ENCODE measurements at regions not wholly inside any gene's neighbourhood (a gene's known extent, or its start where the extent isn't known, plus 50 kb on each side); places are given as distances from the start of the nearest gene placed in this dataset.

DNA sequence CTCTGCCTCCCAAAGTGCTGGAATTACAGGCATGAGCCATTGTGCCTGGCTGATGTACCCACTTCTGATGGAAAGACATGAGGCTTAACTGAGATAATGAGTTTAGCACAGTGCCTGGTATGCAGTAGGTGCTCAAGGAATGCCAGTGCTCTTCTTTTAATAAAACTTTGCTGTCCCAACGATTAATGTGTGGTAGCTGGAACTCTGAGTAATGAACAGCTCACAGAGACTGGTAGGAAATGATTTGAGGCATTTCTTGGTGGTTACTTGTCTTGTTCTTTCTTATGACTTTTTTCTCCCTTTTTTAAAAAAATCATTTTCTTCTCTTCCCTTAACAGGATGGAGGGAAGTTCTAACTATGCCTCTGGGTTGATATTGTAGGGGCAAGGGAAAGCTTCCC, 235.7 kb upstream of the PWP1 start:
- DNase-seq = no peak

DNA sequence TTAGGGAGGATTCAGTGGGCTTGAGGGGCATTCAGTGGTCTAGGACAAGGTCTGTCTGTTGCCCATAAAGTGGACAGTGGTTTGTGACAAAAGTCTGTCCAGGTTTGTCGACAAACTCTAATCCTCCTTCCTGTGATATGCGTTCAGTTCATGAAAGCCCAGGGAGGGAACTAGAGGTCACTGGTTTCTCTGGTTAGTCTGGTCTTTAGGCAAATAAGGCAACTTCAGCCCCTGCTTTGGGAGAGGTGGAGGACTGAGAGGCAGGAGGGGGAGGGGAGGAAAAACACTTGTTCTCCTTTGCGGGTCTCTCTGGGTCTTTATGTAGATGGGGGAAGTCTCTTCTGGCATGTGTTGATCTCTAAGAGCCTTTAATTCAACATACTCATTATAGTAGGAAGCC, 235.1 kb upstream of the PWP1 start:
- no peak for DNase-seq

DNA sequence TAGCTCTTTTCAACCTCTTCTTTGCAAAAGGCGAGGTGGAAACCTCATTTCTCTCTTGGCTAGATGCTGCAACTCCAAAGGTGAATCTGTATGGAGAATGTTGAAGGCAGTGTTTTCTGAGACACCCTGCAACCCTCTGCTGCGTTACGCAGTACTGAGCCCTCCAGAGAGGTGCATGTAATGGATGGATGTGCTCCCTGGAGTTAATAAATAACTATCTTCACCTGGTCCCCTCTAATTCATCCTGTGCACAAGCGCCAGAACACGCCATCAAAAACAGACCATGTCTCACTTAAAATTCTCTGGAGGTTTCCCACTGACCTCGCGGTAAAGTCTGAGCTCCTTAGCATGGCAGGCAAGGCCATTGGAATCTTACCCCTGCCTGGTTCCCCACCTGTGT, 234.4 kb upstream of the PWP1 start:
- no peak for DNase-seq

DNA sequence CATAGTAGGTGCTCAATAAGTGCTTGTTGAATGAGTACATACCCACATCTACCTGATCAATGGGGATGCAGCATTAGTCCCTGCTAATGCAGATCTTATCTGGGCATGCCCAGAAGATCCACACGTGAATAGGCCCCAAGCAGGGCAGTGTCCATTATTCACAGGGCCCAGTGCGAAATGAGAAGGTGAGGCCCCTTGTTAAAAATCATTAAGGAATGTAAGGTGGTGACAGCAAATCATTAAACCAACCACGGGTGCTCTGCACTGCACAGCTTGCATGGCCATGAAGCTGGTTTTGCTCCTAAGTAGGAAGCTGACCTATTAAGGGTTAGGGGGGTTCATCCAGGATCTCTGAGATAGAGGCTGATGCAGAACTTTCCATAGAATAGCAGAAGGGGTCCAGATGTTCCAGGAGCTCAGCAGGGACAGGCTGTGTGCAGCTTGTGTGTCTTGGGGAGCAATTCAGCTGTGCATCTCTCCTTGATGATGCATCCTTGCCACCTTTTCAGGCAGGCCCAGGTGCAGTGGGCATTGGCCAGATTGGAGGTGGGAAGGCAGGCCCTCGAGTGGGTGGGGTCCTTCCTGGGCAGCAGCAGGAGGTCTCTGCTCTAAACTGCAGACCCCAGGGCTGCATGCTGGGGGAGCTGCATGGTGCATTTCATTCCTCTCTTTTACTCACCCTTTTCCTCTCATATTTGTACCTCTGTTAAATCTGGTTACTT, 231.3 kb upstream of the PWP1 start:
- DNase-seq = no peak

GRCh38 chr12:107457362-107457935, 228.2 kb upstream of the PWP1 start:
- no peak for DNase-seq

- DNase-seq = no peak
Measured at GRCh38 chr12:107458163-107458562, 227.4 kb upstream of the PWP1 start.

- DNase-seq = no peak
Measured at GRCh38 chr12:107458990-107459389, 226.6 kb upstream of the PWP1 start.

DNA sequence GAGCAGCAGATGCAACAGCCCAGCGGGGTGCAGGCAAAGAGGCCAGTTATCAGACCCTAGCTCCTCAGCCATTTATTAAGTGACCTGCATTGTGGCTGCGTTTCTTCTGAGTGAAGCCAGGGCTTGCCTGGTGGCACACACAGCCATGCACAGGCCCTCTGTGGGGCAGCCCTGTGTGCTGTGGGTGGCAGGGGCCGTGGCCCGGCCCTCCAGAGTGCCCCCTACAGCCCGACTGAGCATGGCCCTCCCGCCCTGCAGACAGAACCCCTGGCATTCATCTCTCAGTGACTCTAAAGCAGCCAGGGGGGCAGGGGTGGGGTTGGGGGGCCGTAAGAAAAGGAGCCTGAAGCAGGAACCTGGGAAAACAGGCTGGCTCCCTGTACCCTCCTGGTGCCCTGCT, 226.0 kb upstream of the PWP1 start:
- no peak for DNase-seq

DNA sequence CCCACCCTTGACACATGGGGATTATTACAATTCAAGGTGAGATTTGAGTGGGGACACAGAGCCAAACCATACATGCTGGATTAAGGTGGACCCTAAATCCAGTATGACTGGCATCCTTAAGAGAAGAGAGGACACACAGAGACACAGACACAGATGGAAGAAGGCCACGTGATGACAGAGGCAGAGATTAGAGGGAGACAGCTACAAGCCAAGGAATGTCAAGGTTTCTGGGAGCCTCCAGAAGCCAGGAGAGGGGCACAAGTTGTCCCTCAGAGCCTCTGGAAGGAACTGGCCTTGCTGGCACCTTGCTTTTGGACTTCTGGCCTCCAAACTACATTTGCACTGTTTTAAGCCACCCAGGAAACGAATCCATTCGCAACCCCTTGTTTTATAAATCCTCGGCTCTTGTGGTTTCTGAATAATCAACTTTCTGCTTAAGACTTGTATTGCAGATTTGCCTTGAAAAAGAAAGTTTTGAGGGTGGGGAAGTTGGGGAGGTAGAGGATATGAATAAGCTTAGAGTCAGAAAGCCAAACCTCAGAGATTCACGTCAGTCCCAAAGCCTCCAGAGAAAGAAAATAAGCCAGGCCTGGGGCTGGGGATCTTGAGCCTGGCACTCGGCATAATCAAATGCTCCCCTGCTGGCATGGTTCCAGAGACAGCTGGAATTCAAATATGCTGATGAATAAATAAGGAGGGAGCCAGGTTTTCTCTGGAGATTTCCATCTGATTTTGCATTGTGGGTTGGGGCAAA, 224.2 kb upstream of the PWP1 start:
- DNase-seq = no peak

- no peak for DNase-seq
Measured at GRCh38 chr12:107462428-107463332, 222.9 kb upstream of the PWP1 start.

DNA sequence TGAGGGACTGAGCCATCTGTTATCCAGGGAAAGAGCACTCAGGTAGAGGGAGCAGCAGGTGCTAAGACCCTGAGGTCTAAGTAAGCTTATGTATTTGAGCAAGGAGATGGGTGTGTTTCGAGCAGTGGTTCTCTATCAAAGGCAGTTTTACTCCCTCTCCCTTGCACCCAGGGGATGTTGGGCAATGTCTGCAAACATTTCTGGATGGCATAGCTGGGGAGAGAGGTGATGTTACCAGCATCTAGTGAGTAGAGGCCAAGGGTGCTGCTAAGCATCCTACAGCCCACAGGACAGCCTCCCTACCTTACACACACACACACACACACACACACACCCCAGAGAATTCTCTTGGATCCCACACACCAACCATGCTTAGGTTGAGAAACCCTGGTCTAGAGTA, 221.0 kb upstream of the PWP1 start:
- no peak for DNase-seq

- no peak for DNase-seq
Measured at GRCh38 chr12:107465625-107466024, 220.0 kb upstream of the PWP1 start.

DNA sequence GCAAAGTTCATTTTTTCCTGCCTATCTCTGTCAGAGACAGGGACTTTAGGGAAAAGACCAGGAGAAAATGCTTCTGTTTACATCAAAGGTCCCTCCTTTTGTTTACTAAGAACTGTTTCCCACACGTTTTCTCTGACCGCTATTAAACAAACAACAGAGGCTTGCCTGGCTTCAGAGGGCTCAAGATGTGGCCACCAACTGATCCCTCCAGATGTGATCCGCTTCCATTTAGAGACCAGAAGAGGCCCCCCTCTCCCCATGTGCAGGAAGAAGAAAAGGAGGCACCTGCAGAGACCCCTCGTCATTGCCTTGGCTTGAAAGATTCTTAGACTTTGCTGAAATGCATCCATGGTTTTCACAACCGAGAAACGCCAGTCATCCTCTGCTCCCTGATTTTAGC, 217.9 kb upstream of the PWP1 start:
- no peak for DNase-seq

DNA sequence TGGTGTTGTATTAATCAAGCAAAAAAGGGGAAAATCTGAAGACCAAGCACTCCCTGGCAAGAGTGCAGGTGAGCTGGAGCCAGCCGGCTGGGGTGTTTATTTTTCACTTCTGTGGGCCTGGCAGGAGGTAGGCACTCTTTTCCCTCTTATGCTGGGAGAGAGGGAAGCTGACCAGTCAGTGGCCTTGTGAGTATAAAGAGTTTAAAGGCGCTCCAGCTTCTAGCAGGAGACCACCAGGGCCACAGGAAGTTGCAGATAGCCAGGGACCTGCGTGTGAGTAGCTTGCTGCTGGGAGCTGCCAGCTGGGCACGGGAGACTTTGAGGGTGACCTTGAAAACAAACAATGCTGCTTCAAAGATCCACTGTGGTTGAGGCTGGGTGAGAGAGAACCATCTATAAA, 217.4 kb upstream of the PWP1 start:
- DNase-seq = no peak

DNA sequence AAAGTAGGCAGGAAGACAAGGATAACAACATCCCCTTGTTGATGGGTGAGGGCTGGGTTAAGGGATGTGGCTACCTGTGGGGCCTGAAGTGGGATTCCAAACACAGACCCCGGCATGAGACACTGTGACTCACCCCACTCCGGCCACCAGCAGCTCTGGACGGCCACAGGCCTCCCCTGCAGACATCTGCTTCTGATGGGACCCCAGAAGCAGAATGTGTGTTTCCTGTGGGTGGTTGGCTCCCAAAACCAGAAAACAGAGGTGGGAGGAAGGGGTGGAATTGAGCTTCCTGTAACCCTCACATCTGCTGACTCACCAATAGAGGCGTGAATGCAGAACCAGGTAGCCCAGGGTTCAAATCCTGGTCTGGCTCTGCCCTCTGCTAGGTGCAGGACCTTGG, 216.6 kb upstream of the PWP1 start:
- no peak for DNase-seq

GRCh38 chr12:107470645-107471044, 215.0 kb upstream of the PWP1 start:
- DNase-seq = no peak

GRCh38 chr12:107472308-107472707, 213.3 kb upstream of the PWP1 start:
- DNase-seq = no peak

GRCh38 chr12:107474099-107474498, 211.5 kb upstream of the PWP1 start:
- no peak for DNase-seq

- DNase-seq = no peak
Measured at GRCh38 chr12:107474639-107475539, 210.7 kb upstream of the PWP1 start.

- no peak for DNase-seq
Measured at GRCh38 chr12:107475900-107476299, 209.7 kb upstream of the PWP1 start.

GRCh38 chr12:107477018-107477417, 208.6 kb upstream of the PWP1 start:
- no peak for DNase-seq

DNA sequence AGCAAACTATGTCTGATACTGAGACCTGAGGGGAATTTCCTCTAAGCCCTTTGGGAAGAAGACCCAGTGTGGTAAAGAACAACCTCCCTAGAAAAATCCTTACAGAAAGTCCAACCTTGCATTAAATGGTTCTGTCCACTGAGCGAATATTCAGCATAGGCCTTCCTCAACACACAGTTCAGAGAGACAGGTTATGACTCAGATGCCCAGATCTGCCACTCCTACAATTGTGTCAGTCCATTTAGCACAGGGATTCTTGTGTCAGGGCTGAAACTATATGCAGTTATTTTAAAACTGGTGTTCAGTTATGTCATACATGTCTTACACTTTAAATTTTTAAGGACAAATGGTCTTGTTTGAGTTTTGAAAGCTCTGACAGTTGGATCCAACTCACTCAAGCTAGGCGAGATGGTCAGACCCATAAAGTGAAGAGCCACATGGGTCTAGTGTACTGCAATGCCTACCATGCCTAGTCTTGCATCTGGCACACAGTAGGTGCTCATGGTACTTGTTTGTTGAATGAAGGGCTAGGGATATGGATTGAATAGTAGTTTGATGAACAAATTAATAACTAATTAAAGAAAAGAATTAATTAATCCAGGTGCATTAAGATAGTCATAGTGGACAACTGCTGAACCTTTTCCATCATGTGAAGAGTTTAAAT, 207.5 kb upstream of the PWP1 start:
- DNase-seq = no peak
